OCI-LY7 (cell line): ENCODE measurements at regions not wholly inside any gene's neighbourhood (a gene's known extent, or its start where the extent isn't known, plus 50 kb on each side); places are given as distances from the start of the nearest gene placed in this dataset.
"Not testable (repeated sequence)": the region's sequence is repeated elsewhere in the genome, so short reads cannot be mapped to it uniquely, and the experiment has no call there.

Experiments used
- EZH2phosphoT487 ChIP-seq: fragments of 200-600 bp; sonication (generic); IDR thresholded peaks from 2 replicates; pipeline ENCODE4 v1.6.1; 2018; ENCODE audit warnings: low read depth, borderline replicate concordance, mild to moderate bottlenecking, mixed run types, antibody characterized with exemption, low read length, moderate library complexity, mixed read lengths
- TF ChIP-seq, protein P1 (sequence below): fragments of 200-600 bp; sonication (generic); conservative IDR thresholded peaks from 2 replicates; pipeline ENCODE4 v1.5.1; 2014; ENCODE audit warnings: mild to moderate bottlenecking, antibody characterized with exemption, low read length, moderate library complexity, mixed read lengths

DNA sequence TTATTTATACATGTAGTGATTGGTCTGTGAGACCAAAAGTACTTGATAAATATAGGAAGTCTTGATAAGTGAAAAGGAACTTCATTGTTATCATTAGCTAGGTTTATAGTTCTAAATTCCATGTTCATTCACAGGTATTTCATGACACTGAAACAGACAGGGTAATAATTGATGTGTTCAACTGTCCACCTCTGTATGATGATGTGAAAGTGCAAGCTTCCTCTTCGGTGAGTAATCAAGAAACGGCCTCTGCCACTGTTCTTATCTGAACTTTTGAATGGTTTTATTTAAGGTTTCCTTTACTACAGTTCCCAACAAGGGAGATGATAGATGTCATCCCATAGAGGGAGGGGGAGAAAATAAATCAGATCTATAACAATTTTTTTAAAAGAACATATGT, 59.3 kb upstream of the HNRNPA1L2 start:
- TF ChIP-seq, protein P1, sequence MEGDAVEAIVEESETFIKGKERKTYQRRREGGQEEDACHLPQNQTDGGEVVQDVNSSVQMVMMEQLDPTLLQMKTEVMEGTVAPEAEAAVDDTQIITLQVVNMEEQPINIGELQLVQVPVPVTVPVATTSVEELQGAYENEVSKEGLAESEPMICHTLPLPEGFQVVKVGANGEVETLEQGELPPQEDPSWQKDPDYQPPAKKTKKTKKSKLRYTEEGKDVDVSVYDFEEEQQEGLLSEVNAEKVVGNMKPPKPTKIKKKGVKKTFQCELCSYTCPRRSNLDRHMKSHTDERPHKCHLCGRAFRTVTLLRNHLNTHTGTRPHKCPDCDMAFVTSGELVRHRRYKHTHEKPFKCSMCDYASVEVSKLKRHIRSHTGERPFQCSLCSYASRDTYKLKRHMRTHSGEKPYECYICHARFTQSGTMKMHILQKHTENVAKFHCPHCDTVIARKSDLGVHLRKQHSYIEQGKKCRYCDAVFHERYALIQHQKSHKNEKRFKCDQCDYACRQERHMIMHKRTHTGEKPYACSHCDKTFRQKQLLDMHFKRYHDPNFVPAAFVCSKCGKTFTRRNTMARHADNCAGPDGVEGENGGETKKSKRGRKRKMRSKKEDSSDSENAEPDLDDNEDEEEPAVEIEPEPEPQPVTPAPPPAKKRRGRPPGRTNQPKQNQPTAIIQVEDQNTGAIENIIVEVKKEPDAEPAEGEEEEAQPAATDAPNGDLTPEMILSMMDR: not testable (repeated sequence)
- not testable (repeated sequence) for TF ChIP-seq EZH2phosphoT487
